Esophagus squamous epithelium (tissue), 4 donors: ENCODE measurements at regions not wholly inside any gene's neighbourhood (a gene's known extent, or its start where the extent isn't known, plus 50 kb on each side); places are given as distances from the start of the nearest gene placed in this dataset.

Source experiments
- CTCF ChIP-seq, 6 experiments: fragments of 450-650 bp in 4 of 6; fragments of 200-600 bp in 2 of 6; sonication (generic) in 2 of 6; IDR thresholded peaks; one replicate each; pipeline ENCODE4 v1.5.1; 2016 to 2019; ENCODE audit warnings: antibody characterized with exemption in 6 of 6, mild to moderate bottlenecking in 4 of 6, moderate library complexity in 4 of 6
- POLR2A ChIP-seq, 4 donors: fragments of 450-650 bp; IDR thresholded peaks; one replicate each; pipeline ENCODE4 v1.6.1; 2017; ENCODE audit warnings: antibody characterized with exemption in 4 of 4, mild to moderate bottlenecking in 4 of 4, moderate library complexity in 3 of 4

DNA sequence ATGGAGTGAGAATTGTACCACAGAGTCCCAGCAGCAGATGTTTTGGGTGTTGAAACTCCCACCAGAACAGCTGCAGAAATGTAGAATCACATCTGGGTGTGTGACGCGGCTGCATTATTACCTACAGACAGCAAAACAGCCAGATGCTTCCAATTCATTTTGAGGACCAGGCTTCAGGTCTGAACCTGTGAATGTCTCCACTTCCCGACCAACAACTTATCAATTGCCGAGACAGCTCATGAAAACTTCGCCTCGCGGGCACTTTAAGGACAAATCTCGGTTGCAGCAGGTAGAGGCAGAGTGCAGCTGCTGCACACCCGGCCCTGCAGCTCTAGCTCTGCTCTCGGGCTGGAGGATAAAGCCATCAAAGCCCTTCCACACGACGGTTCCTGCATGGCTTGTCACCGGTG lies 202.0 kb downstream of the HRH4 start:
- TF ChIP-seq CTCF (IDR thresholded peaks at IDR 0.05): no peak
- TF ChIP-seq POLR2A (IDR thresholded peaks at IDR 0.05): no peak
